Tibial nerve (tissue), 4 donors: ENCODE measurements at regions not wholly inside any gene's neighbourhood (a gene's known extent, or its start where the extent isn't known, plus 50 kb on each side); places are given as distances from the start of the nearest gene placed in this dataset.
"Not testable (repeated sequence)": the region's sequence is repeated elsewhere in the genome, so short reads cannot be mapped to it uniquely, and the experiment has no call there.

Source experiments
- DNase-seq, 2 donors: peaks; one replicate each; pipeline ENCODE4 v3.0.0-alpha.2; 2019; ENCODE audit warnings: low spot score in 2 of 2
- H3K27ac ChIP-seq, 4 donors: fragments of 200-600 bp; sonication (generic) in 3 of 4; one replicate each; pipeline ENCODE4 v1.5.1; 2017 to 2019; ENCODE audit warnings: mild to moderate bottlenecking in 1 of 4
- H3K27me3 ChIP-seq, 2 donors: fragments of 200-600 bp; sonication (generic) in 1 of 2; one replicate each; pipeline versions ENCODE4 v1.5.1 to v1.6.0; 2017 to 2019
- H3K36me3 ChIP-seq, 3 donors: fragments of 200-600 bp; sonication (generic); one replicate each; pipeline ENCODE4 v1.5.1; 2018 to 2019
- H3K4me1 ChIP-seq, 4 donors: fragments of 200-600 bp; sonication (generic) in 3 of 4; one replicate each; pipeline ENCODE4 v1.5.1; 2017 to 2019
- H3K4me3 ChIP-seq, 4 donors: fragments of 200-600 bp; sonication (generic) in 3 of 4; one replicate each; pipeline ENCODE4 v1.5.1; 2017 to 2019; ENCODE audit warnings: mild to moderate bottlenecking in 1 of 4, moderate library complexity in 1 of 4
- H3K9me3 ChIP-seq, 4 donors: fragments of 200-600 bp; sonication (generic) in 3 of 4; one replicate each; pipeline ENCODE4 v1.5.1; 2017 to 2019
- CTCF ChIP-seq, 5 experiments: fragments of 200-600 bp in 3 of 5; fragments of 450-650 bp in 2 of 5; sonication (generic) in 3 of 5; IDR thresholded peaks; one replicate each; pipeline ENCODE4 v1.5.1; 2016 to 2019; ENCODE audit warnings: antibody characterized with exemption in 5 of 5, mild to moderate bottlenecking in 3 of 5, moderate library complexity in 2 of 5
- EP300 ChIP-seq, 2 donors: sonication (generic); formaldehyde crosslinking; IDR thresholded peaks; one replicate each; pipeline ENCODE4 v1.6.1; 2017; ENCODE audit warnings: antibody characterized with exemption in 2 of 2, mild to moderate bottlenecking in 1 of 2
- POLR2A ChIP-seq, 2 donors: fragments of 450-650 bp; IDR thresholded peaks; one replicate each; pipeline ENCODE4 v1.6.1; 2017; ENCODE audit warnings: antibody characterized with exemption in 2 of 2, mild to moderate bottlenecking in 2 of 2, moderate library complexity in 2 of 2
- WGBS, 2 donors: methylation state at CpG; one replicate each; pipeline ENCODE4 v1.1.5; 2018; 5-methylcytosine and 5-hydroxymethylcytosine counted together

GRCh38 chr3:182644013-182644412 is 149.3 kb upstream of the ATP11B start:
- TF ChIP-seq CTCF (IDR thresholded peaks at IDR 0.05) (no peak), POLR2A (IDR thresholded peaks at IDR 0.05) (no peak), EP300 (IDR thresholded peaks at IDR 0.05) (no peak)
- Histone ChIP-seq H3K4me1 (no peaks in the 10 kb centered on the region), H3K9me3 (no peaks in the 10 kb centered on the region), H3K27me3 (no peaks in the 10 kb centered on the region), H3K27ac (no peak overlapping the region), H3K36me3 (no peaks in the 10 kb centered on the region), H3K4me3 (no peak overlapping the region)
- WGBS, 2 donors, result 74% methylated on average over 3 of the region's 3 CpGs
- no peak for DNase-seq

- WGBS, 2 donors, result 87 to 89% methylated on average over 5 of the region's 5 CpGs
- no peaks in the 10 kb centered on the region for H3K27me3 ChIP-seq
Measured at GRCh38 chr3:182644790-182645433, 148.4 kb upstream of the ATP11B start.

GRCh38 chr3:182650568-182651128 is 142.7 kb upstream of the ATP11B start:
- DNase-seq, result no peak
- H3K9me3 ChIP-seq, result no peaks in the 10 kb centered on the region
- H3K36me3 ChIP-seq, result no peaks in the 10 kb centered on the region
- 88 to 91% methylated on average over 3 of the region's 3 CpGs for WGBS, 2 donors
- no peaks in the 10 kb centered on the region for H3K4me1 ChIP-seq
- H3K27me3 ChIP-seq, result no peaks in the 10 kb centered on the region
- no peak for TF ChIP-seq POLR2A (IDR thresholded peaks at IDR 0.05)
- TF ChIP-seq EP300 (IDR thresholded peaks at IDR 0.05), result no peak
- no peak for TF ChIP-seq CTCF (IDR thresholded peaks at IDR 0.05)
- no peak overlapping the region for H3K27ac ChIP-seq
- H3K4me3 ChIP-seq, result no peak overlapping the region

More at GRCh38 chr3:182644790-182645433, 148.4 kb upstream of the ATP11B start:
- Histone ChIP-seq H3K4me1 (no peaks in the 10 kb centered on the region), H3K27ac (no peak overlapping the region), H3K36me3 (no peaks in the 10 kb centered on the region), H3K9me3 (no peaks in the 10 kb centered on the region), H3K4me3 (no peak overlapping the region)
- no peak for DNase-seq
- no peak for TF ChIP-seq EP300 (IDR thresholded peaks at IDR 0.05)
- TF ChIP-seq CTCF (IDR thresholded peaks at IDR 0.05), result no peak

- Histone ChIP-seq H3K4me3 (no peak overlapping the region), H3K9me3 (no peaks in the 10 kb centered on the region), H3K27me3 (no peaks in the 10 kb centered on the region), H3K4me1 (no peaks in the 10 kb centered on the region), H3K36me3 (no peaks in the 10 kb centered on the region), H3K27ac (no peak overlapping the region)
- no peak for DNase-seq
- WGBS, 2 donors, result 76 to 83% methylated on average over 8 of the region's 8 CpGs
- TF ChIP-seq POLR2A (IDR thresholded peaks at IDR 0.05) (no peak), CTCF (IDR thresholded peaks at IDR 0.05) (no peak), EP300 (IDR thresholded peaks at IDR 0.05) (no peak)
Measured at GRCh38 chr3:182651461-182651860, 141.8 kb upstream of the ATP11B start.

- 92 to 100% methylated on average over 1 of the region's 1 CpG for WGBS, 2 donors
- H3K9me3 ChIP-seq, H3K27ac ChIP-seq, H3K27me3 ChIP-seq, H3K36me3 ChIP-seq, H3K4me3 ChIP-seq, DNase-seq, H3K4me1 ChIP-seq: not testable (repeated sequence)
Measured at GRCh38 chr3:182653065-182653464, 140.2 kb upstream of the ATP11B start.
